GM23248 (cell line): ENCODE measurements at regions not wholly inside any gene's neighbourhood (a gene's known extent, or its start where the extent isn't known, plus 50 kb on each side); places are given as distances from the start of the nearest gene placed in this dataset.
"Not testable (repeated sequence)": the region's sequence is repeated elsewhere in the genome, so short reads cannot be mapped to it uniquely, and the experiment has no call there.

Experiments
- DNase-seq: peaks from one replicate; pipeline ENCODE4 v3.0.0-alpha.2; 2015
- H2AFZ ChIP-seq: fragments of 200-600 bp; sonication (generic); 2 replicates; pipeline ENCODE4 v1.6.1; 2016; ENCODE audit warnings: antibody characterized with exemption
- H3F3A ChIP-seq: fragments of 200-600 bp; sonication (generic); 2 replicates; pipeline ENCODE4 v1.6.1; 2016; ENCODE audit warnings: mild to moderate bottlenecking, antibody characterized with exemption, mixed run types; ENCODE audit not compliant: insufficient read depth
- H3K27ac ChIP-seq: fragments of 200-600 bp; sonication (generic); 2 replicates; pipeline ENCODE4 v1.5.1; 2016; ENCODE audit warnings: mild to moderate bottlenecking
- H3K27me3 ChIP-seq: fragments of 200-600 bp; sonication (generic); replicated peaks from 2 replicates; pipeline ENCODE4 v1.6.1; 2016; ENCODE audit warnings: mild to moderate bottlenecking; ENCODE audit not compliant: insufficient read depth
- H3K36me3 ChIP-seq: fragments of 200-600 bp; sonication (generic); 2 replicates; pipeline ENCODE4 v1.6.1; 2016; ENCODE audit warnings: low read depth, mild to moderate bottlenecking
- H3K4me1 ChIP-seq: fragments of 200-600 bp; sonication (generic); 2 replicates; pipeline ENCODE4 v1.6.1; 2016; ENCODE audit warnings: mild to moderate bottlenecking; ENCODE audit not compliant: insufficient read depth
- H3K4me2 ChIP-seq: fragments of 200-600 bp; sonication (generic); one replicate; pipeline ENCODE4 v1.6.1; 2016; ENCODE audit warnings: mild to moderate bottlenecking; ENCODE audit not compliant: unreplicated experiment
- H3K4me3 ChIP-seq: fragments of 200-600 bp; sonication (generic); 2 replicates; pipeline ENCODE4 v1.5.1; 2016; ENCODE audit warnings: mild to moderate bottlenecking
- H3K79me2 ChIP-seq: fragments of 200-600 bp; sonication (generic); 2 replicates; pipeline ENCODE4 v1.6.1; 2016; ENCODE audit warnings: mild to moderate bottlenecking; ENCODE audit not compliant: insufficient read depth
- H3K9ac ChIP-seq: fragments of 200-600 bp; sonication (generic); 2 replicates; pipeline ENCODE4 v1.6.1; 2016; ENCODE audit warnings: mild to moderate bottlenecking
- H3K9me2 ChIP-seq: fragments of 200-600 bp; sonication (generic); 2 replicates; pipeline ENCODE4 v1.6.1; 2016; ENCODE audit warnings: mixed run types, mild to moderate bottlenecking, moderate library complexity; ENCODE audit not compliant: insufficient read depth
- H3K9me3 ChIP-seq: fragments of 200-600 bp; sonication (generic); one replicate; pipeline ENCODE4 v1.6.1; 2017; ENCODE audit warnings: low read depth
- H4K20me1 ChIP-seq: fragments of 200-600 bp; sonication (generic); 2 replicates; pipeline ENCODE4 v1.6.0; 2016; ENCODE audit not compliant: insufficient read depth
- EZH2 ChIP-seq: fragments of 200-600 bp; sonication (generic); IDR thresholded peaks from 2 replicates; pipeline ENCODE4 v1.6.1; 2018; ENCODE audit warnings: antibody characterized with exemption, mild to moderate bottlenecking; ENCODE audit not compliant: insufficient read depth, poor library complexity, severe bottlenecking
- EZH2phosphoT487 ChIP-seq: fragments of 200-600 bp; sonication (generic); IDR thresholded peaks from 2 replicates; pipeline ENCODE4 v1.6.1; 2018; ENCODE audit warnings: antibody characterized with exemption, moderate library complexity, mild to moderate bottlenecking, low read depth; ENCODE audit not compliant: insufficient read depth
- WGBS, 2 experiments: methylation state at CpG; one replicate each; pipeline ENCODE4 v1.1.6; 2015 to 2017; ENCODE audit warnings: low lambda C conversion rate in 2 of 2, low coverage in 1 of 2; ENCODE audit errors: missing lambda C conversion rate in 2 of 2; 5-methylcytosine and 5-hydroxymethylcytosine counted together
- in situ Hi-C: fragments of 300-500 bp; cut with MboI; formaldehyde crosslinking; loops from 2 replicates; pipeline ENCODE4 v1.15.0; 2020

- DNase-seq: no peak
- 34 to 40% methylated on average over 2 of the region's 2 CpGs for WGBS, 2 experiments
- Histone ChIP-seq H3K9me2 (no peaks in the 10 kb centered on the region), H3F3A (no peaks in the 10 kb centered on the region), H3K4me1 (no peaks in the 10 kb centered on the region), H3K79me2 (no peaks in the 10 kb centered on the region), H3K4me2 (no peak overlapping the region), H3K4me3 (no peak overlapping the region), H3K9me3 (no peaks in the 10 kb centered on the region), H3K27me3 (no peaks in the 10 kb centered on the region), H3K36me3 (no peaks in the 10 kb centered on the region), H3K9ac (no peak overlapping the region), H2AFZ (no peak overlapping the region), H4K20me1 (no peaks in the 10 kb centered on the region), H3K27ac (no peak overlapping the region)
- TF ChIP-seq EZH2 (no peak), EZH2phosphoT487 (no peak)
- in situ Hi-C loops: no loop called here
Observed at GRCh38 chr4:57763070-57763469, 652.9 kb upstream of the IGFBP7 start.

- H4K20me1 ChIP-seq: no peaks in the 10 kb centered on the region
- no peaks in the 10 kb centered on the region for H3K9me3 ChIP-seq
- no peaks in the 10 kb centered on the region for H3K27me3 ChIP-seq
- H3K79me2 ChIP-seq: no peaks in the 10 kb centered on the region
- no peaks in the 10 kb centered on the region for H3K36me3 ChIP-seq
- TF ChIP-seq EZH2phosphoT487: no peak
- TF ChIP-seq EZH2: no peak
- H3K9ac ChIP-seq: no peak overlapping the region
- no peaks in the 10 kb centered on the region for H3F3A ChIP-seq
- H2AFZ ChIP-seq: no peak overlapping the region
- no peaks in the 10 kb centered on the region for H3K9me2 ChIP-seq
- H3K4me2 ChIP-seq: no peak overlapping the region
- no peak overlapping the region for H3K27ac ChIP-seq
- in situ Hi-C loops: no loop called here
- DNase-seq: no peak
- H3K4me3 ChIP-seq: no peak overlapping the region
- H3K4me1 ChIP-seq: no peaks in the 10 kb centered on the region
- 53 to 65% methylated on average over 1 of the region's 1 CpG for WGBS, 2 experiments
Observed at GRCh38 chr4:57740625-57741190, 630.5 kb upstream of the IGFBP7 start.

DNA sequence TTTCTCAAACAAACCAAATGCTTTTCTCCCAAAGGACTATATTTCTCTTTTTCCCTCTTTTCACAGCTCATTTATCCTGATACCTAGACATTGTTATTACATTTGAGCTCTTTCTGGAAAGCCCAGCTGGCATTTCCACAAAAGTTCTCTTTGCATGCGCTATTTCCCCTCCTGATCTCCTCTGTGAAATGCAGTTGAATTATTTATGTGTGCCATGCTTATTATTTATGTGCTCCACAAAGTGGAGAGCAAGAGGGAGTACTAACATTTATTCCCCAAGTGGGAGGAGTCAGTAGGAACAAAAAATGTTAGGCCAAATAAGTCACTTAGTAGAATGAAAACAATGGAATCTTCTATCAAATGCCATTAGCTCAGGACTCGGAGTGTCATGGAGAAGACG, 626.6 kb upstream of the IGFBP7 start:
- WGBS, 2 experiments: 21 to 24% methylated on average over 3 of the region's 3 CpGs
- Histone ChIP-seq H2AFZ (no peak overlapping the region), H3F3A (no peaks in the 10 kb centered on the region), H3K27me3 (no peaks in the 10 kb centered on the region), H3K4me2 (no peak overlapping the region), H3K9ac (no peak overlapping the region), H4K20me1 (no peaks in the 10 kb centered on the region), H3K4me1 (no peaks in the 10 kb centered on the region), H3K9me2 (no peaks in the 10 kb centered on the region), H3K4me3 (no peak overlapping the region), H3K79me2 (no peaks in the 10 kb centered on the region), H3K36me3 (no peaks in the 10 kb centered on the region), H3K9me3 (peaks cover 3% of the 10 kb centered on the region), H3K27ac (no peak overlapping the region)
- in situ Hi-C loops: no loop called here
- no peak for DNase-seq
- TF ChIP-seq EZH2: no peak
- TF ChIP-seq EZH2phosphoT487: no peak

DNA sequence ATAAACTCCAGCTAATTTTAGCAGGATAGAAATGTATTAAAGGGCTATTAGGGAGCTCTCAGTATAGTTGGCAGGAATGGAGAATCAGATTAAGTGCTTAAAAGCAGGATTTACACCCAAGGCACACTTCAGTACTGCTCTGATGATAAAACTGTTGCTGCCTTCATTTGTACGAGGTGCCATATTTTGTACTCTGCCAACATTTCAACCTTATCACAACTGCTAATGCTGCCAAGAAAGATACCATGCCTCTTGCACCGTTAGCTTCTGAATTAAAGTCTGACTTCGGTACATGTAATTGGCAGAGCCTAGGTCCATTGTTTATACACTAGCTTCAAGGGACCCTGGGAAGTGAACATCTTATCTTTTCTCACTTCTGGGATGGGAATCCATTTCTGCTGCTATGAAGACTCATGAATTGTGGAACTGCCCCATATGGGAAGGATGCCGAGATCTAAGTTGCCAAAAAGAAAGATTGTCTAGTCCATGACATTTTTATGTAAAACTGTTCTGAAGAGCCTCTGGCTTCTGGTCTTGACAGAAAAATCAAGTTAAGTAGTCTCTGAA, 624.0 kb upstream of the IGFBP7 start:
- H3F3A ChIP-seq: no peaks in the 10 kb centered on the region
- H3K4me2 ChIP-seq: no peak overlapping the region
- DNase-seq: no peak
- no peaks in the 10 kb centered on the region for H3K79me2 ChIP-seq
- no peak overlapping the region for H2AFZ ChIP-seq
- H3K9me3 ChIP-seq: peaks cover 3% of the 10 kb centered on the region
- H3K4me1 ChIP-seq: no peaks in the 10 kb centered on the region
- WGBS, 2 experiments: 18 to 24% methylated on average over 4 of the region's 4 CpGs
- no peaks in the 10 kb centered on the region for H4K20me1 ChIP-seq
- TF ChIP-seq EZH2phosphoT487 (no peak), EZH2 (no peak)
- no peak overlapping the region for H3K4me3 ChIP-seq
- no peak overlapping the region for H3K27ac ChIP-seq
- H3K9me2 ChIP-seq: no peaks in the 10 kb centered on the region
- no peak overlapping the region for H3K9ac ChIP-seq
- no peaks in the 10 kb centered on the region for H3K27me3 ChIP-seq
- H3K36me3 ChIP-seq: no peaks in the 10 kb centered on the region
- in situ Hi-C loops: no loop called here

DNA sequence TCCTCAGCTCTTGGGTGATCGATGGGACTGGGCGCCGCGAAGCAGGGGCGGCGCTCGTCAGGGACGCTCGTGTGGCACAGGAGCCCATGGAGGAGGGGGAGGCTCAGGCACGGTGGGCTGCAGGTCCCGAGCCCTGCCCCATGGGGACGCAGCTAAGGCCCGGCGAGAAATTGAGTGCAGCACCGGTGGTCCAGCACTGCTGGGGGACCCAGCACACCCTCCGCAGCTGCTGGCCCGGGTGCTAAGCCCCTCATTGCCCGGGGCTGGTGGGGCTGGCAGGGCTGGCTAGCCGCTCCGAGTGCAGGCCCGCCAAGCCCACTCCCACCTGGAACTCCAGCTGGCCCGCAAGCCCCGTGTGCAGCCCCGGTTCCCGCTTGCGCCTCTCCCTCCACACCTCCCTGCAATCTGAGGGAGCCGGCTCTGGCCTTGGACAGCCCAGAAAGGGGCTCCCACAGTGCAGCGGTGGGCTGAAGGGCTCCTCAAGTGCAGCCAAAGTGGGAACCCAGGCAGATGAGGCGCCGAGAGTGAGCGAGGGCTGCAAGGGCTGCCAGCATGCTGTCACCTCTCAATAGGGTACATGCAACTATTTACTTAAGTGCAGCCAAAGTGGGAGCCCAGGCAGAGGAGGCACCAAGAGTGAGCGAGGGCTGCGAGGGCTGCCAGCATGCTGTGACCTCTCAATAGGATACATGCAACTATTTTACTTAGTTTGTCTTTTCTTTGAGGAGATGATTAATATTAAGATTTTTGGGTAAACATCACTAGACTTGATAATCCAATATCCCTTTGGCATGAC, 619.8 kb upstream of the IGFBP7 start:
- H3K9ac ChIP-seq, H3K4me3 ChIP-seq, H3K36me3 ChIP-seq, H3K4me2 ChIP-seq, H3F3A ChIP-seq, DNase-seq, H4K20me1 ChIP-seq, H3K27ac ChIP-seq, in situ Hi-C loops, H3K9me2 ChIP-seq, H3K79me2 ChIP-seq, H3K4me1 ChIP-seq, H3K27me3 ChIP-seq, H2AFZ ChIP-seq, H3K9me3 ChIP-seq: not testable (repeated sequence)
- 47 to 58% methylated on average over 23 to 31 of the region's 33 CpGs for WGBS, 2 experiments
